Colonic mucosa (tissue), 4 donors: ENCODE measurements at regions not wholly inside any gene's neighbourhood (a gene's known extent, or its start where the extent isn't known, plus 50 kb on each side); places are given as distances from the start of the nearest gene placed in this dataset.

Experiments
- DNase-seq: peaks from one replicate; pipeline ENCODE4 v3.0.0-alpha.2; 2020
- H3K27ac ChIP-seq: fragments of 200-600 bp; one replicate; pipeline ENCODE4 v1.8.0; 2021
- H3K27me3 ChIP-seq: fragments of 200-600 bp; one replicate; pipeline ENCODE4 v1.8.0; 2021
- H3K36me3 ChIP-seq: fragments of 200-600 bp; one replicate; pipeline ENCODE4 v1.8.0; 2021
- H3K4me1 ChIP-seq: fragments of 200-600 bp; one replicate; pipeline ENCODE4 v1.8.0; 2021; ENCODE audit warnings: mild to moderate bottlenecking
- H3K4me3 ChIP-seq: fragments of 200-600 bp; one replicate; pipeline ENCODE4 v1.8.0; 2021
- H3K9ac ChIP-seq, 2 donors: one replicate each; pipeline ENCODE4 v1.7.0; 2013; ENCODE audit warnings: control low read depth in 2 of 2, low read depth in 2 of 2, low read length in 2 of 2
- H3K9me3 ChIP-seq: fragments of 200-600 bp; one replicate; pipeline ENCODE4 v1.8.0; 2021
- CTCF ChIP-seq: fragments of 200-600 bp; IDR thresholded peaks from one replicate; pipeline ENCODE4 v1.8.0; 2022; ENCODE audit warnings: antibody characterized with exemption, mild to moderate bottlenecking
- intact Hi-C: fragments of 100-400 bp; cut with DNase I; formaldehyde crosslinking; loops from one replicate; pipeline ENCODE4 v1.14.1; 2022
- donor health status: healthy.
- donor health status: DM: no; HTN: no; CAD: no.
- donor health status: DM: no; HTN: no; CAD: no.

- Histone ChIP-seq H3K27ac (no peak overlapping the region), H3K9me3 (no peaks in the 10 kb centered on the region), H3K27me3 (no peaks in the 10 kb centered on the region), H3K4me3 (no peak overlapping the region), H3K9ac (no peak overlapping the region), H3K4me1 (no peaks in the 10 kb centered on the region), H3K36me3 (no peaks in the 10 kb centered on the region)
- no peak for DNase-seq
- intact Hi-C loops = no loop called here
- no peak for TF ChIP-seq CTCF
These were observed 551.9 kb upstream of the LUZP2 start for GRCh38 chr11:23944923-23945322.

- H3K27me3 ChIP-seq = no peaks in the 10 kb centered on the region
- no peak overlapping the region for H3K27ac ChIP-seq
- no peaks in the 10 kb centered on the region for H3K9me3 ChIP-seq
- intact Hi-C loops = no loop called here
- no peaks in the 10 kb centered on the region for H3K4me1 ChIP-seq
- no peak for DNase-seq
- TF ChIP-seq CTCF = no peak
- H3K36me3 ChIP-seq = no peaks in the 10 kb centered on the region
- H3K4me3 ChIP-seq = no peak overlapping the region
- H3K9ac ChIP-seq = no peak overlapping the region
These were observed 549.0 kb upstream of the LUZP2 start for GRCh38 chr11:23947883-23948282.

GRCh38 chr11:23948851-23949250, 548.0 kb upstream of the LUZP2 start:
- Histone ChIP-seq H3K4me1 (no peaks in the 10 kb centered on the region), H3K27ac (no peak overlapping the region), H3K4me3 (no peak overlapping the region), H3K36me3 (no peaks in the 10 kb centered on the region), H3K9ac (no peak overlapping the region), H3K9me3 (no peaks in the 10 kb centered on the region), H3K27me3 (no peaks in the 10 kb centered on the region)
- intact Hi-C loops = no loop called here
- no peak for TF ChIP-seq CTCF
- no peak for DNase-seq

- intact Hi-C loops = no loop called here
- Histone ChIP-seq H3K4me3 (no peak overlapping the region), H3K27ac (no peak overlapping the region), H3K4me1 (no peaks in the 10 kb centered on the region), H3K9me3 (no peaks in the 10 kb centered on the region), H3K36me3 (peaks cover 4% of the 10 kb centered on the region), H3K9ac (no peak overlapping the region), H3K27me3 (no peaks in the 10 kb centered on the region)
- no peak for DNase-seq
- no peak for TF ChIP-seq CTCF
These were observed 542.7 kb upstream of the LUZP2 start for GRCh38 chr11:23953951-23954710.

GRCh38 chr11:23954730-23955129, 542.1 kb upstream of the LUZP2 start:
- Histone ChIP-seq H3K9ac (no peak overlapping the region), H3K4me1 (no peaks in the 10 kb centered on the region), H3K36me3 (peaks cover 4% of the 10 kb centered on the region), H3K4me3 (no peak overlapping the region), H3K27me3 (no peaks in the 10 kb centered on the region), H3K9me3 (no peaks in the 10 kb centered on the region), H3K27ac (no peak overlapping the region)
- no peak for DNase-seq
- intact Hi-C loops = no loop called here
- no peak for TF ChIP-seq CTCF
